HEK293 (cell line): ENCODE measurements at regions not wholly inside any gene's neighbourhood (a gene's known extent, or its start where the extent isn't known, plus 50 kb on each side); places are given as distances from the start of the nearest gene placed in this dataset.

ENCODE experiments used
- CTCF ChIA-PET: fragments of 350-600 bp; formaldehyde crosslinking; extraction: SDS; loops from one replicate; lab custom pipeline; 2021; ENCODE audit warnings: antibody characterized with exemption; lab: Yijun Ruan, JAX
- POLR2A ChIA-PET: fragments of 300-600 bp; formaldehyde crosslinking; extraction: SDS; loops from one replicate; lab custom pipeline; 2020; ENCODE audit warnings: antibody characterized with exemption, inconsistent platforms; lab: Yijun Ruan, JAX
- H3K27ac ChIP-seq: fragments of 200-500 bp; sonication (Bioruptor generic); 2 replicates; pipeline ENCODE4 v1.5.1; 2014; ENCODE audit warnings: low read depth, low read length, control low read depth, inconsistent platforms; ENCODE audit errors: extremely low read depth
- H3K36me3 ChIP-seq, 2 experiments: fragments of 200-500 bp in 1 of 2; sonication (Bioruptor generic) in 1 of 2; 1 replicate in 1 of 2; 2 replicates in 1 of 2; pipeline ENCODE4 v1.5.1; 2014 to 2017; ENCODE audit warnings: inconsistent platforms in 2 of 2, low read length in 2 of 2; ENCODE audit not compliant: control insufficient read depth in 2 of 2, insufficient read depth in 1 of 2
- H3K4me1 ChIP-seq: fragments of 200-500 bp; sonication (Bioruptor generic); 2 replicates; pipeline ENCODE4 v1.5.1; 2014; ENCODE audit warnings: mild to moderate bottlenecking, low read length, inconsistent platforms; ENCODE audit not compliant: control insufficient read depth, insufficient read depth
- H3K4me3 ChIP-seq: 2 replicates; pipeline ENCODE4 v1.5.1; 2011; ENCODE audit warnings: low read depth, mild to moderate bottlenecking, control low read depth, low read length, moderate library complexity
- H3K9me3 ChIP-seq: fragments of 200-500 bp; sonication (Bioruptor generic); 2 replicates; pipeline ENCODE4 v1.5.1; 2014; ENCODE audit warnings: low read depth, low read length, inconsistent platforms; ENCODE audit not compliant: control insufficient read depth, insufficient read depth
- BCL11B ChIP-seq: fragments of 450-650 bp; formaldehyde crosslinking; IDR thresholded peaks from 2 replicates; pipeline ENCODE4 v1.5.1; 2016; ENCODE audit warnings: low read depth, missing biosample characterization, missing genetic modification characterization
- EGR2 ChIP-seq: fragments of 450-650 bp; formaldehyde crosslinking; IDR thresholded peaks from 2 replicates; pipeline ENCODE4 v1.5.1; 2016; ENCODE audit warnings: low read depth, missing biosample characterization, missing genetic modification characterization
- YY1 ChIP-seq: fragments of 450-650 bp; formaldehyde crosslinking; IDR thresholded peaks from 2 replicates; pipeline ENCODE4 v1.5.1; 2018; ENCODE audit warnings: missing biosample characterization, missing genetic modification characterization
- ZBTB49 ChIP-seq: fragments of 450-650 bp; formaldehyde crosslinking; IDR thresholded peaks from 2 replicates; pipeline ENCODE4 v1.5.1; 2016; ENCODE audit warnings: missing biosample characterization, missing genetic modification characterization, low read depth
- ZFHX2 ChIP-seq: fragments of 450-650 bp; formaldehyde crosslinking; conservative IDR thresholded peaks from 2 replicates; pipeline ENCODE4 v1.5.1; 2016; ENCODE audit warnings: missing biosample characterization, missing genetic modification characterization
- ZNF138 ChIP-seq: fragments of 450-650 bp; formaldehyde crosslinking; IDR thresholded peaks from 2 replicates; pipeline ENCODE4 v1.5.1; 2016; ENCODE audit warnings: missing biosample characterization, missing genetic modification characterization, borderline replicate concordance
- ZNF280C ChIP-seq: fragments of 450-650 bp; formaldehyde crosslinking; IDR thresholded peaks from 2 replicates; pipeline ENCODE4 v1.5.1; 2016; ENCODE audit warnings: missing biosample characterization, missing genetic modification characterization
- ZNF37A ChIP-seq: fragments of 450-650 bp; IDR thresholded peaks from 2 replicates; pipeline ENCODE4 v1.5.1; 2018; ENCODE audit warnings: missing biosample characterization, missing genetic modification characterization
- ZNF423 ChIP-seq: fragments of 450-650 bp; formaldehyde crosslinking; IDR thresholded peaks from 2 replicates; pipeline ENCODE4 v1.5.1; 2016; ENCODE audit warnings: missing biosample characterization, missing genetic modification characterization
- ZNF623 ChIP-seq: fragments of 450-650 bp; formaldehyde crosslinking; IDR thresholded peaks from 2 replicates; pipeline ENCODE4 v1.5.1; 2016; ENCODE audit warnings: missing biosample characterization, missing genetic modification characterization
- ZNF624 ChIP-seq: fragments of 450-650 bp; formaldehyde crosslinking; IDR thresholded peaks from 2 replicates; pipeline ENCODE4 v1.5.1; 2017; ENCODE audit warnings: missing biosample characterization, missing genetic modification characterization
- ZNF654 ChIP-seq: fragments of 450-650 bp; formaldehyde crosslinking; IDR thresholded peaks from 2 replicates; pipeline ENCODE4 v1.5.1; 2016; ENCODE audit warnings: low read depth, missing biosample characterization, missing genetic modification characterization
- TF ChIP-seq, protein P1 (sequence below): fragments of 450-650 bp; formaldehyde crosslinking; IDR thresholded peaks from 2 replicates; pipeline ENCODE4 v1.5.1; 2016; ENCODE audit warnings: missing biosample characterization, missing genetic modification characterization
- TF ChIP-seq, protein P2 (sequence below): fragments of 450-650 bp; formaldehyde crosslinking; IDR thresholded peaks from 2 replicates; pipeline ENCODE4 v1.5.1; 2017; ENCODE audit warnings: missing biosample characterization, missing genetic modification characterization

DNA sequence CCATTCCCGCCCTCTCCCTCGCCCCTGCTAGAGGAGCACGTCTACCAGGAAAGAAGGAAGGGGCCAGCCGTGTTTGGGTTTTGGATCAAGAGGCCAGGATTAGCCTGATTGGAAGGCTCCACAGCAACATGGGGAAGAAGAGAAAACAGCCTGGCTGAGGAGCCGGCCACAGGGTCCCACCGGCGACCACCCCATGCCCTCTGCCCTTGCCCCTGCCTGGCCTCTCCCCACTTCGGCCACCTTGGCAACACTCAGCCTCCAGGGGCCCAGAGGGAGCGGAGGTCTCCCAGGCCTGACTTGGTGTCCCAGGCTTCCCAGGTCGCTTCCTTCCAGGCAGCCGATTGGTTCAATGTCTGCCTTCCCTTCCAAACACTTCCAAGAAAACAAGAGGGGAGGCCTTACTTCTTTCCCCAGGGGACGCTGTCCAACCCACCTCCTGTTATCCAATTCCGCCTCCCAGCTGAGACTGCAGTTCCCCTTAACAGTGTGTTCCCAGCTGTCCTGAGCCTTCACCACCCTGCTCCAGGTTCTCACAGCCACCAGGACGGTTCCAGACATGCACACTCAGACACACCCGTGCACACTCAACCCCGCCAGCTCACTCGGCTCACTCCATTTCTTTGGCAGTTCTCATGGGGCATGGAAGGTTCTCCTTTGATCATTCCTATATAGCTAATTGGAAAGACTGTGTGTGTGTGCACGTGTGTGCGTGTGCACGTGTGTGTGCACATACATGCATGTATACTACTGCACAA, 65.4 kb downstream of the RBFOX3 start:
- ChIA-PET POLR2A (no interaction called here), CTCF (no interaction called here)
- Histone ChIP-seq H3K9me3 (no peaks in the 10 kb centered on the region), H3K4me1 (no peaks in the 10 kb centered on the region), H3K36me3 (no peaks in the 10 kb centered on the region), H3K4me3 (no peak overlapping the region), H3K27ac (no peak overlapping the region)
- no peak for TF ChIP-seq ZNF623 (tag by site-specific recombination)
- no peak for TF ChIP-seq ZNF138 (tag by site-specific recombination)
- no peak for TF ChIP-seq ZNF423 (tag by site-specific recombination)
- no peak for TF ChIP-seq ZNF37A (tag by site-specific recombination)
- no peak for TF ChIP-seq EGR2 (tag by site-specific recombination)
- TF ChIP-seq, protein P1, sequence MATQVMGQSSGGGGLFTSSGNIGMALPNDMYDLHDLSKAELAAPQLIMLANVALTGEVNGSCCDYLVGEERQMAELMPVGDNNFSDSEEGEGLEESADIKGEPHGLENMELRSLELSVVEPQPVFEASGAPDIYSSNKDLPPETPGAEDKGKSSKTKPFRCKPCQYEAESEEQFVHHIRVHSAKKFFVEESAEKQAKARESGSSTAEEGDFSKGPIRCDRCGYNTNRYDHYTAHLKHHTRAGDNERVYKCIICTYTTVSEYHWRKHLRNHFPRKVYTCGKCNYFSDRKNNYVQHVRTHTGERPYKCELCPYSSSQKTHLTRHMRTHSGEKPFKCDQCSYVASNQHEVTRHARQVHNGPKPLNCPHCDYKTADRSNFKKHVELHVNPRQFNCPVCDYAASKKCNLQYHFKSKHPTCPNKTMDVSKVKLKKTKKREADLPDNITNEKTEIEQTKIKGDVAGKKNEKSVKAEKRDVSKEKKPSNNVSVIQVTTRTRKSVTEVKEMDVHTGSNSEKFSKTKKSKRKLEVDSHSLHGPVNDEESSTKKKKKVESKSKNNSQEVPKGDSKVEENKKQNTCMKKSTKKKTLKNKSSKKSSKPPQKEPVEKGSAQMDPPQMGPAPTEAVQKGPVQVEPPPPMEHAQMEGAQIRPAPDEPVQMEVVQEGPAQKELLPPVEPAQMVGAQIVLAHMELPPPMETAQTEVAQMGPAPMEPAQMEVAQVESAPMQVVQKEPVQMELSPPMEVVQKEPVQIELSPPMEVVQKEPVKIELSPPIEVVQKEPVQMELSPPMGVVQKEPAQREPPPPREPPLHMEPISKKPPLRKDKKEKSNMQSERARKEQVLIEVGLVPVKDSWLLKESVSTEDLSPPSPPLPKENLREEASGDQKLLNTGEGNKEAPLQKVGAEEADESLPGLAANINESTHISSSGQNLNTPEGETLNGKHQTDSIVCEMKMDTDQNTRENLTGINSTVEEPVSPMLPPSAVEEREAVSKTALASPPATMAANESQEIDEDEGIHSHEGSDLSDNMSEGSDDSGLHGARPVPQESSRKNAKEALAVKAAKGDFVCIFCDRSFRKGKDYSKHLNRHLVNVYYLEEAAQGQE (tag by site-specific recombination): no peak

DNA sequence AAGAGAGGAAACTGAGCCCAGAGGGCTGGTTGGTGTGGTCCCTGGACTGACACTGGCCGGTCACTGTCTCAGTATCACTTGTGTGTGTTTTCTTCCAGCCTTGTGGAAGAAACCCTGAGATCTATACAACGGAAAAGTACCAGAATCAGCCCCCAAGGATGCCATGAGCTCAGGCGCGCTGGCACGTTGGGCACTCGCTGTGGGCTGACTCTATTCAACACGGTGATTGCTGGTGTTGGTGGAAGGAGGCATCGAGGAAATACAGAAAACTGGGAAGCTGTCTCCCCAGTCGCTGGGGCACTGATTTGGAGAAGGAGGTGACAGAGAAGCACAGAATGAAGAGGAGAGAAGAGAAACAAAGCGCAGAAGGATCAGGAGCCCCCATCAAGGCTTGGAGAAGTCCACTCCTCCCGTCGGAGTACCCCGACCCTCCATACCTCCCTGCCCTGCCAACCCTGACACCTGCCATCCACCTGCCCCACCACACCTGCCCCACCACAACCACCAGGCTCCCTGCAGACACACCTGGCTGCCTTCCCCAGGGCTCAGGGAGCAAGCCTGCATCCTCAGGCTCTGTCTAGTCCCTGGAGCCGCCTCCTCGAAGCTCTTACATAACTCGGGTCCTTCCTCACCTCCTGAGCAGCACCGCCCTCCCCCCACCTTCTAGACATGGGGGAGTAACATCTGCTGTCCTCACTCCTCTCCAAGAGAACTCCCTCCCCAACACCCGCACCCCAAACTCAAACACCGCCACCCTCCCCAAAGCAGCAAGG, 66.5 kb downstream of the RBFOX3 start:
- Histone ChIP-seq H3K9me3 (no peaks in the 10 kb centered on the region), H3K36me3 (no peaks in the 10 kb centered on the region), H3K4me3 (no peak overlapping the region), H3K4me1 (no peaks in the 10 kb centered on the region), H3K27ac (no peak overlapping the region)
- TF ChIP-seq ZFHX2: 0 out of 2 replicates have a peak, but pooled peaks have one; percentile 7
- TF ChIP-seq, protein P2, sequence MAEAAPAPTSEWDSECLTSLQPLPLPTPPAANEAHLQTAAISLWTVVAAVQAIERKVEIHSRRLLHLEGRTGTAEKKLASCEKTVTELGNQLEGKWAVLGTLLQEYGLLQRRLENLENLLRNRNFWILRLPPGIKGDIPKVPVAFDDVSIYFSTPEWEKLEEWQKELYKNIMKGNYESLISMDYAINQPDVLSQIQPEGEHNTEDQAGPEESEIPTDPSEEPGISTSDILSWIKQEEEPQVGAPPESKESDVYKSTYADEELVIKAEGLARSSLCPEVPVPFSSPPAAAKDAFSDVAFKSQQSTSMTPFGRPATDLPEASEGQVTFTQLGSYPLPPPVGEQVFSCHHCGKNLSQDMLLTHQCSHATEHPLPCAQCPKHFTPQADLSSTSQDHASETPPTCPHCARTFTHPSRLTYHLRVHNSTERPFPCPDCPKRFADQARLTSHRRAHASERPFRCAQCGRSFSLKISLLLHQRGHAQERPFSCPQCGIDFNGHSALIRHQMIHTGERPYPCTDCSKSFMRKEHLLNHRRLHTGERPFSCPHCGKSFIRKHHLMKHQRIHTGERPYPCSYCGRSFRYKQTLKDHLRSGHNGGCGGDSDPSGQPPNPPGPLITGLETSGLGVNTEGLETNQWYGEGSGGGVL: no peak
- CTCF ChIA-PET: interaction anchor here (0.5 kb wide), 1 partner anchor 58 kb away, joined by 3 read pairs; no protein-coding TSS in a partner anchor
- POLR2A ChIA-PET: no interaction called here

DNA sequence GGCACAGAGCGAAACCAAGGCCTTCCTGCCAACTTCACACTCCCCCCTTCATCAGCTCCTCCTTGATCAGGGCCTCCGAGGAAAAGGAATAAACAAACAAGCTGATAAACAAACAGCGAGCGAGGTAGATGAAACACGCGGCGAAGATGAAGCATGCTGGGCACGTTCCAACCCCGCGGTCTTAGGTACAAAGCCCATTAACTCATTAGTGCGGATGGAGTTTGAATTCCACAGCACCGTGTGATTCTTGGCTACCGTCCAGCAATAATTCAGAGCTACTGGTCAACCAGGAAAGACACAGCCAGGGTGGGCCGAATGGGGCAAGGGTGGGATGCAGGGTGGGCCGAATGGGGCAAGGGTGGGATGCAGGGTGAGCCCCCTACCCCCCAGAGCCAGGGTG, 67.3 kb downstream of the RBFOX3 start:
- no peaks in the 10 kb centered on the region for H3K36me3 ChIP-seq
- H3K9me3 ChIP-seq: no peaks in the 10 kb centered on the region
- POLR2A ChIA-PET: no interaction called here
- H3K4me3 ChIP-seq: no peak overlapping the region
- no peaks in the 10 kb centered on the region for H3K4me1 ChIP-seq
- no peak overlapping the region for H3K27ac ChIP-seq
- CTCF ChIA-PET: interaction anchor here (0.6 kb wide), 1 partner anchor 186 kb away, joined by 3 read pairs; no protein-coding TSS in a partner anchor
- TF ChIP-seq ZNF654 (tag by site-specific recombination) (no peak), ZNF280C (tag by site-specific recombination) (no peak), ZNF624 (tag by site-specific recombination) (no peak), BCL11B (tag by site-specific recombination) (no peak), ZBTB49 (tag by site-specific recombination) (no peak), YY1 (tag by site-specific recombination) (no peak)
- TF ChIP-seq, protein P1 (tag by site-specific recombination): no peak
